H9 (cell line): ENCODE measurements at regions not wholly inside any gene's neighbourhood (a gene's known extent, or its start where the extent isn't known, plus 50 kb on each side); places are given as distances from the start of the nearest gene placed in this dataset.
"Not testable (repeated sequence)": the region's sequence is repeated elsewhere in the genome, so short reads cannot be mapped to it uniquely, and the experiment has no call there.

Experiments
- DNase-seq: peaks from one replicate; pipeline ENCODE4 v3.0.0-alpha.2; 2017
- H2AFZ ChIP-seq: one replicate; pipeline ENCODE4 v1.6.1; 2013; ENCODE audit warnings: mild to moderate bottlenecking, low read length, control low read depth, moderate library complexity
- H2AK5ac ChIP-seq: 2 replicates; pipeline ENCODE4 v1.6.1; 2013; ENCODE audit warnings: low read length, control low read depth, mixed read lengths; ENCODE audit not compliant: insufficient read length
- H2BK120ac ChIP-seq: one replicate; pipeline ENCODE4 v1.6.1; 2013; ENCODE audit warnings: low read depth, mild to moderate bottlenecking, low read length, control low read depth, inconsistent platforms; ENCODE audit not compliant: poor library complexity, severe bottlenecking
- H2BK12ac ChIP-seq: 2 replicates; pipeline ENCODE4 v1.6.1; 2013; ENCODE audit warnings: low read length, control low read depth, mixed read lengths, low read depth; ENCODE audit not compliant: insufficient read length
- H2BK15ac ChIP-seq: 2 replicates; pipeline ENCODE4 v1.6.1; 2013; ENCODE audit warnings: low read depth, low read length, control low read depth
- H2BK20ac ChIP-seq: one replicate; pipeline ENCODE4 v1.6.1; 2013; ENCODE audit warnings: low read depth, mild to moderate bottlenecking, low read length, control low read depth, inconsistent platforms; ENCODE audit not compliant: poor library complexity, severe bottlenecking
- H2BK5ac ChIP-seq: 2 replicates; pipeline ENCODE4 v1.6.1; 2013; ENCODE audit warnings: low read length, control low read depth, mixed read lengths; ENCODE audit not compliant: insufficient read length
- H3K14ac ChIP-seq: 2 replicates; pipeline ENCODE4 v1.6.1; 2013; ENCODE audit warnings: low read length, control low read depth; ENCODE audit not compliant: insufficient read depth
- H3K18ac ChIP-seq: 2 replicates; pipeline ENCODE4 v1.6.1; 2013; ENCODE audit warnings: low read depth, mild to moderate bottlenecking, mixed read lengths, low read length, control low read depth; ENCODE audit not compliant: insufficient read length
- H3K23ac ChIP-seq: 2 replicates; pipeline ENCODE4 v1.6.1; 2013; ENCODE audit warnings: low read length, control low read depth, mixed read lengths, low read depth; ENCODE audit not compliant: insufficient read length
- H3K23me2 ChIP-seq: 2 replicates; pipeline ENCODE4 v1.6.1; 2013; ENCODE audit warnings: low read depth, mild to moderate bottlenecking, mixed read lengths, low read length, control low read depth; ENCODE audit not compliant: insufficient read length, poor library complexity, severe bottlenecking
- H3K27ac ChIP-seq: 2 replicates; pipeline ENCODE4 v1.5.1; 2013; ENCODE audit warnings: low read length, control low read depth, mixed read lengths, low read depth; ENCODE audit not compliant: insufficient read length
- H3K27me3 ChIP-seq: 2 replicates; pipeline ENCODE4 v1.6.1; 2013; ENCODE audit warnings: low read length, control low read depth, inconsistent platforms; ENCODE audit not compliant: insufficient read depth
- H3K4ac ChIP-seq: 2 replicates; pipeline ENCODE4 v1.6.1; 2013; ENCODE audit warnings: low read depth, mild to moderate bottlenecking, control low read depth, inconsistent platforms, low read length, moderate library complexity
- H3K4me1 ChIP-seq: 2 replicates; pipeline ENCODE4 v1.6.1; 2013; ENCODE audit warnings: low read length, control low read depth, inconsistent platforms; ENCODE audit not compliant: insufficient read depth
- H3K4me2 ChIP-seq: 2 replicates; pipeline ENCODE4 v1.6.1; 2013; ENCODE audit warnings: low read length, control low read depth, mixed read lengths; ENCODE audit not compliant: insufficient read length, insufficient read depth
- H3K56ac ChIP-seq: 2 replicates; pipeline ENCODE4 v1.6.1; 2013; ENCODE audit warnings: low read depth, mild to moderate bottlenecking, mixed read lengths, low read length, control low read depth; ENCODE audit not compliant: insufficient read length
- H3K79me1 ChIP-seq: 2 replicates; pipeline ENCODE4 v1.6.1; 2013; ENCODE audit warnings: low read depth, mild to moderate bottlenecking, moderate library complexity, low read length, control low read depth, inconsistent platforms; ENCODE audit not compliant: insufficient read depth, poor library complexity, severe bottlenecking
- H3K79me2 ChIP-seq: 2 replicates; pipeline ENCODE4 v1.6.1; 2013; ENCODE audit warnings: low read length, control low read depth, inconsistent platforms; ENCODE audit not compliant: insufficient read depth
- H3K9ac ChIP-seq: 2 replicates; pipeline ENCODE4 v1.6.1; 2013; ENCODE audit warnings: low read length, control low read depth, mixed read lengths; ENCODE audit not compliant: insufficient read length; ENCODE audit errors: extremely low read depth
- H3K9me3 ChIP-seq: one replicate; pipeline ENCODE4 v1.6.1; 2013; ENCODE audit warnings: low read depth, low read length, inconsistent platforms; ENCODE audit not compliant: control insufficient read depth
- H3T11ph ChIP-seq: one replicate; pipeline ENCODE4 v1.6.1; 2013; ENCODE audit warnings: mild to moderate bottlenecking, low read length, control low read depth, inconsistent platforms
- H4K20me1 ChIP-seq: one replicate; pipeline ENCODE4 v1.6.1; 2013; ENCODE audit not compliant: control insufficient read depth, insufficient read length, insufficient read depth
- H4K5ac ChIP-seq: 2 replicates; pipeline ENCODE4 v1.6.1; 2013; ENCODE audit warnings: low read depth, mild to moderate bottlenecking, mixed read lengths, low read length, control low read depth; ENCODE audit not compliant: insufficient read length
- H4K8ac ChIP-seq: replicated peaks from 2 replicates; pipeline ENCODE4 v1.6.1; 2013; ENCODE audit warnings: low read length, control low read depth, mixed read lengths, low read depth; ENCODE audit not compliant: insufficient read length
- H4K91ac ChIP-seq: 2 replicates; pipeline ENCODE4 v1.6.1; 2013; ENCODE audit warnings: low read depth, mild to moderate bottlenecking, moderate library complexity, mixed read lengths, low read length, control low read depth; ENCODE audit not compliant: insufficient read length
- H3K27ac Mint-ChIP-seq, 3 experiments: 2 replicates in 2 of 3; 3 replicates in 1 of 3; pipeline ENCODE4 v1.8.0; 2020 to 2021; ENCODE audit warnings: mixed read lengths in 3 of 3, mild to moderate bottlenecking in 1 of 3, moderate library complexity in 1 of 3
- H3K27me3 Mint-ChIP-seq: 2 replicates; pipeline ENCODE4 v1.8.0; 2021; ENCODE audit warnings: low read depth, mild to moderate bottlenecking, moderate library complexity, mixed read lengths
- H3K36me3 Mint-ChIP-seq, 3 experiments: 2 replicates in 2 of 3; 3 replicates in 1 of 3; pipeline ENCODE4 v1.8.0; 2020 to 2021; ENCODE audit warnings: low read depth in 3 of 3, mixed read lengths in 3 of 3; ENCODE audit not compliant: insufficient read depth in 1 of 3
- H3K4me1 Mint-ChIP-seq, 2 experiments: 2 replicates each; pipeline ENCODE4 v1.8.0; 2020; ENCODE audit warnings: mixed read lengths in 2 of 2
- H3K4me3 Mint-ChIP-seq, 2 experiments: 2 replicates in 1 of 2; 3 replicates in 1 of 2; pipeline ENCODE4 v1.8.0; 2020 to 2021; ENCODE audit warnings: mild to moderate bottlenecking in 2 of 2, mixed read lengths in 2 of 2, moderate library complexity in 1 of 2
- H3K9me3 Mint-ChIP-seq, 2 experiments: 2 replicates in 1 of 2; 3 replicates in 1 of 2; pipeline ENCODE4 v1.8.0; 2020; ENCODE audit warnings: mild to moderate bottlenecking in 2 of 2, mixed read lengths in 2 of 2, moderate library complexity in 1 of 2
- WGBS: extraction: QIAGEN DNeasy Blood & Tissue Kit; methylation state at CpG from one replicate; pipeline ENCODE4 v1.1.7; 2013; ENCODE audit warnings: missing lambda C conversion rate, low lambda C conversion rate, mixed read lengths; ENCODE audit not compliant: insufficient read length; ENCODE audit errors: extremely low coverage; 5-methylcytosine and 5-hydroxymethylcytosine counted together

DNA sequence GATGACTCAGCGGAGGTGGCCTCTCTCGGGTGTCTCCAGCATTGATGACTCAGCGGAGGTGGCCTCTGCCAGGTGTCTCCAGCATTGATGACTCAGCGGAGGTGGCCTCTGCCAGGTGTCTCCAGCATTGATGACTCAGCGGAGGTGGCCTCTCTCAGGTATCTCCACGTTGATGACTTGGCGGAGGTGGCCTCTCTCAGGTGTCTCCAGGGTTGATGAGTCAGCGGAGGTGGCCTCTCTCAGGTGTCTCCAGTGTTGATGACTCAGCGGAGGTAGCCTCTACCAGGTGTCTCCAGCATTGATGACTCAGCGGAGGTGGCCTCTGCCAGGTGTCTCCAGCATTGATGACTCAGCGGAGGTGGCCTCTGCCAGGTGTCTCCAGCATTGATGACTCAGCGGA, 87.3 kb downstream of the ASMT start:
- not testable (repeated sequence) for H3K4me2 ChIP-seq, H3K79me2 ChIP-seq, H3K56ac ChIP-seq, H3K36me3 Mint-ChIP-seq, H3K18ac ChIP-seq, H3K79me1 ChIP-seq, H3K27me3 ChIP-seq, H3K4me1 ChIP-seq, H3K27ac ChIP-seq, H3K4ac ChIP-seq, H2BK20ac ChIP-seq, H2BK12ac ChIP-seq, H3K9me3 Mint-ChIP-seq, H3K23ac ChIP-seq, H3K9me3 ChIP-seq, H2AFZ ChIP-seq, H4K5ac ChIP-seq, H2BK120ac ChIP-seq, H3K27me3 Mint-ChIP-seq, H3K27ac Mint-ChIP-seq, H2BK15ac ChIP-seq, H4K8ac ChIP-seq, H3K9ac ChIP-seq, H3K4me1 Mint-ChIP-seq, H2BK5ac ChIP-seq, H3K23me2 ChIP-seq, DNase-seq, H2AK5ac ChIP-seq, H4K20me1 ChIP-seq, H3K4me3 Mint-ChIP-seq, H4K91ac ChIP-seq, H3K14ac ChIP-seq, H3T11ph ChIP-seq
- no CpG with 5 or more reads among the region's 12 CpGs for WGBS

DNA sequence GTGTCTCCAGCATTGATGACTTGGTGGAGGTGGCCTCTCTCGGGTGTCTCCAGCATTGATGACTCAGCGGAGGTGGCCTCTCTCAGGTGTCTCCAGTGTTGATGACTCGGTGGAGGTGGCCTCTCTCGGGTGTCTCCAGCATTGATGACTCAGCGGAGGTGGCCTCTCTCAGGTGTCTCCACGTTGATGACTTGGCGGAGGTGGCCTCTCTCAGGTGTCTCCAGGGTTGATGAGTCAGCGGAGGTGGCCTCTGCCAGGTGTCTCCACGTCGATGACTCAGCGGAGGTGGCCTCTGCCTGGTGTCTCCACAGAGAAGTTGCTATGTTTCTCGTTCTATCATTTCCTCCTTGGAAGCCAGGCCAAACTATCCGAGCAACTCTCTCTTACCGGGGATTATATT, 87.7 kb downstream of the ASMT start:
- H3K79me1 ChIP-seq, H2AK5ac ChIP-seq, H3K4me2 ChIP-seq, H3K27ac Mint-ChIP-seq, H3K9me3 ChIP-seq, H3K36me3 Mint-ChIP-seq, H2BK20ac ChIP-seq, DNase-seq, H3K27ac ChIP-seq, H3K23ac ChIP-seq, H2BK15ac ChIP-seq, H3K4me1 ChIP-seq, H3K4ac ChIP-seq, H3K79me2 ChIP-seq, H4K91ac ChIP-seq, H2BK12ac ChIP-seq, H3K9me3 Mint-ChIP-seq, H3K14ac ChIP-seq, H3K27me3 ChIP-seq, H3K27me3 Mint-ChIP-seq, H3K9ac ChIP-seq, H3K56ac ChIP-seq, H3K23me2 ChIP-seq, H2BK120ac ChIP-seq, H3K4me3 Mint-ChIP-seq, H3K18ac ChIP-seq, H2AFZ ChIP-seq, H3T11ph ChIP-seq, H4K5ac ChIP-seq, H2BK5ac ChIP-seq, H4K20me1 ChIP-seq, H3K4me1 Mint-ChIP-seq, H4K8ac ChIP-seq: not testable (repeated sequence)
- no CpG with 5 or more reads among the region's 14 CpGs for WGBS

DNA sequence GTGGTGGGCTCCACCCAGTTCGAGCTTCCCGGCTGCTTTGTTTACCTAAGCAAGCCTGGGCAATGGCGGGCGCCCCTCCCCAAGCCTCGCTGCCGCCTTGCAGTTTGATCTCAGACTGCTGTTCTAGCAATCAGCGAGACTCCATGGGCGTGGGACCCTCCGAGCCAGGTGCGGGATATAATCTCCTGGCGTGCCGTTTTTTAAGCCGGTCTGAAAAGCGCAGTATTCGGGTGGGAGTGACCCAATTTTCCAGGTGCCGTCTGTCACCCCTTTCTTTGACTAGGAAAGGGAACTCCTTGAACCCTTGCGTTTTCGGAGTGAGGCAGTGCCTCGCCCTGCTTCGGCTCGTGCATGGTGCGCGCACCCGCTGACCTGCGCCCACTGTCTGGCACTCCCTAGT, 94.4 kb downstream of the ASMT start:
- not testable (repeated sequence) for H3K4me2 ChIP-seq, H2BK15ac ChIP-seq, H3K4me1 ChIP-seq, H3K27me3 ChIP-seq, H4K20me1 ChIP-seq, H3K9ac ChIP-seq, H3K9me3 ChIP-seq, H3K4ac ChIP-seq, H2BK120ac ChIP-seq, DNase-seq, H3K79me1 ChIP-seq, H3K18ac ChIP-seq, H4K5ac ChIP-seq, H3K27ac ChIP-seq, H2BK20ac ChIP-seq, H3K9me3 Mint-ChIP-seq, H2BK5ac ChIP-seq, H3K23ac ChIP-seq, H4K8ac ChIP-seq, H4K91ac ChIP-seq, H3K4me1 Mint-ChIP-seq, H3K56ac ChIP-seq, H3K14ac ChIP-seq, H3K36me3 Mint-ChIP-seq, H2AK5ac ChIP-seq, H3K4me3 Mint-ChIP-seq, H3K27me3 Mint-ChIP-seq, H3K79me2 ChIP-seq, H3K23me2 ChIP-seq, H3K27ac Mint-ChIP-seq, H3T11ph ChIP-seq, H2BK12ac ChIP-seq, H2AFZ ChIP-seq
- WGBS, result no CpG with 5 or more reads among the region's 25 CpGs
